HG02884 (cell line): ENCODE measurements at regions not wholly inside any gene's neighbourhood (a gene's known extent, or its start where the extent isn't known, plus 50 kb on each side); places are given as distances from the start of the nearest gene placed in this dataset.

Experiments
- ATAC-seq: cut with Tn5 transposase; IDR thresholded peaks from one replicate; pipeline ENCODE4 v1.9.1; 2021; ENCODE audit warnings: mild to moderate bottlenecking, moderate library complexity; ENCODE audit not compliant: unreplicated experiment

GRCh38 chr6:18748314-18748713 lies 361.2 kb downstream of the RNF144B start:
- ATAC-seq = no peak

- ATAC-seq = no peak
Measured at GRCh38 chr6:18752278-18753068, 365.3 kb downstream of the RNF144B start.

- ATAC-seq = no peak
Measured at GRCh38 chr6:18753076-18753475, 365.9 kb downstream of the RNF144B start.

GRCh38 chr6:18763086-18763485 lies 375.9 kb downstream of the RNF144B start:
- no peak for ATAC-seq

GRCh38 chr6:18784794-18785193 lies 397.6 kb downstream of the RNF144B start:
- no peak for ATAC-seq

- no peak for ATAC-seq
Measured at GRCh38 chr6:18785810-18786490, 398.8 kb downstream of the RNF144B start.

- no peak for ATAC-seq
Measured at GRCh38 chr6:18792866-18793265, 405.7 kb downstream of the RNF144B start.

- no peak for ATAC-seq
Measured at GRCh38 chr6:18795726-18796125, 408.6 kb downstream of the RNF144B start.

- ATAC-seq = no peak
Measured at GRCh38 chr6:18820725-18821124, 433.6 kb downstream of the RNF144B start.

- no peak for ATAC-seq
Measured at GRCh38 chr6:18823782-18824386, 436.7 kb downstream of the RNF144B start.

GRCh38 chr6:18829272-18829870 lies 442.2 kb downstream of the RNF144B start:
- ATAC-seq = no peak

- ATAC-seq = no peak
Measured at GRCh38 chr6:18835976-18836375, 448.8 kb downstream of the RNF144B start.

GRCh38 chr6:18837013-18837412 lies 449.9 kb downstream of the RNF144B start:
- ATAC-seq = no peak

GRCh38 chr6:18842534-18842933 lies 455.4 kb downstream of the RNF144B start:
- no peak for ATAC-seq

- no peak for ATAC-seq
Measured at GRCh38 chr6:18845896-18846295, 458.7 kb downstream of the RNF144B start.

GRCh38 chr6:18846327-18846726 lies 459.2 kb downstream of the RNF144B start:
- no peak for ATAC-seq

- no peak for ATAC-seq
Measured at GRCh38 chr6:18861204-18861603, 474.1 kb downstream of the RNF144B start.

GRCh38 chr6:18883268-18883667 lies 496.1 kb downstream of the RNF144B start:
- ATAC-seq = no peak

- no peak for ATAC-seq
Measured at GRCh38 chr6:18883851-18884250, 496.7 kb downstream of the RNF144B start.

- ATAC-seq = no peak
Measured at GRCh38 chr6:18893540-18894269, 506.6 kb downstream of the RNF144B start.

- ATAC-seq = no peak
Measured at GRCh38 chr6:18897350-18897749, 510.2 kb downstream of the RNF144B start.
